A673 (cell line): ENCODE measurements at regions not wholly inside any gene's neighbourhood (a gene's known extent, or its start where the extent isn't known, plus 50 kb on each side); places are given as distances from the start of the nearest gene placed in this dataset.

Experiments
- BruUV-seq: library from RNA; stranded (reverse); fragments of 400-500 nt; replicated peaks from 2 replicates; lab custom pipeline; 2021; lab: Mats Ljungman, UMichigan
- CTCF ChIA-PET: fragments of 300-600 bp; sonication (Branson Sonifier 250); formaldehyde crosslinking; loops from one replicate; lab custom pipeline; 2022; ENCODE audit warnings: antibody characterized with exemption; lab: Charles Lee
- POLR2A ChIA-PET: fragments of 300-600 bp; sonication (Branson Sonifier 250); formaldehyde crosslinking; loops from one replicate; lab custom pipeline; 2022; ENCODE audit warnings: antibody characterized with exemption; ENCODE audit not compliant: low non-redundant PET; lab: Charles Lee
- DNase-seq: peaks from one replicate; pipeline ENCODE4 v3.0.0-alpha.2; 2015; ENCODE audit warnings: low spot score
- H3K27ac ChIP-seq: fragments of 200-600 bp; sonication (generic); 2 replicates; pipeline ENCODE4 v1.5.1; 2016; ENCODE audit warnings: mixed run types, low read depth, mild to moderate bottlenecking, mixed read lengths, antibody characterized with exemption, low read length; ENCODE audit not compliant: poor library complexity, severe bottlenecking
- H3K27me3 ChIP-seq: fragments of 200-600 bp; sonication (generic); replicated peaks from 2 replicates; pipeline ENCODE4 v1.6.1; 2017; ENCODE audit warnings: mixed run types, low read depth, mild to moderate bottlenecking, mixed read lengths, antibody characterized with exemption, low read length; ENCODE audit not compliant: insufficient read depth, poor library complexity
- H3K36me3 ChIP-seq: fragments of 200-600 bp; sonication (generic); 2 replicates; pipeline ENCODE4 v1.6.1; 2016; ENCODE audit warnings: mixed run types, mild to moderate bottlenecking, mixed read lengths, antibody characterized with exemption, low read length; ENCODE audit not compliant: insufficient read depth, poor library complexity, severe bottlenecking
- H3K4me1 ChIP-seq: fragments of 200-600 bp; sonication (generic); 2 replicates; pipeline ENCODE4 v1.6.1; 2017; ENCODE audit warnings: mixed run types, mild to moderate bottlenecking, mixed read lengths, antibody characterized with exemption, low read length; ENCODE audit not compliant: insufficient read depth, poor library complexity, severe bottlenecking
- H3K4me3 ChIP-seq: fragments of 200-600 bp; sonication (generic); 2 replicates; pipeline ENCODE4 v1.5.1; 2016; ENCODE audit warnings: low read depth, mixed run types, mild to moderate bottlenecking, mixed read lengths, low read length; ENCODE audit not compliant: poor library complexity, severe bottlenecking
- H3K9me3 ChIP-seq: fragments of 200-600 bp; sonication (generic); 2 replicates; pipeline ENCODE4 v1.6.1; 2016; ENCODE audit warnings: mixed run types, low read depth, mild to moderate bottlenecking, mixed read lengths, antibody characterized with exemption, low read length; ENCODE audit not compliant: poor library complexity, severe bottlenecking
- CTCF ChIP-seq: fragments of 300-800, 200-600 bp; sonication (generic); conservative IDR thresholded peaks from 2 replicates; pipeline ENCODE4 v1.5.1; 2017; ENCODE audit warnings: low read depth, mild to moderate bottlenecking, antibody characterized with exemption, low read length, moderate library complexity, mixed read lengths
- EZH2 ChIP-seq: fragments of 200-600 bp; sonication (generic); IDR thresholded peaks from 2 replicates; pipeline ENCODE4 v1.6.1; 2017; ENCODE audit warnings: borderline replicate concordance, low read depth, mild to moderate bottlenecking, mixed read lengths, antibody characterized with exemption, low read length; ENCODE audit not compliant: poor library complexity, severe bottlenecking
- intact Hi-C: fragments of 100-400 bp; cut with micrococcal nuclease; formaldehyde crosslinking; loops from one replicate; pipeline ENCODE4 v1.10.0; 2022; ENCODE audit not compliant: unreplicated experiment

DNA sequence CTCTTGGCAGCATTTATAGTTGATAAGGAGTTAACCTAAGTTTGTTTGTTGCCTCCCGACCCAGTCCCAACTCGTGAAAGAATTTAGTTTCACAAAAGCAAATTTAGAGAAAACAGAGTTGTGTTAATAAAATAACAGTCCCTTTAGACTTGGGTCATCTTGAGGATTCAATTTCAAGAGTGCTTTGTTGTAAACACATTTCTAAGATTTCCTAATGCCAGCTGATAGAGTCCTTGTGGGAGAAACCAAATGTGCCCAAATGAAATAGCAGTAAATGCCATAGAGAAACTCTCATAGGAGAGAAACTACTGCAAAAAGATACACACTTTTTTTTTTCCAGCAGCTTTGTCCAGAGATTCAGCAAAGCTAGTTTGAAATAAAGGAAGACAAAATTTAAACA is 211.3 kb upstream of the BMPER start:
- intact Hi-C loops, result no loop called here
- no TSS peak for BruUV-seq
- H3K4me1 ChIP-seq, result no peaks in the 10 kb centered on the region
- H3K36me3 ChIP-seq, result no peaks in the 10 kb centered on the region
- no peak for DNase-seq
- H3K9me3 ChIP-seq, result no peaks in the 10 kb centered on the region
- ChIA-PET CTCF (no interaction called here), POLR2A (no interaction called here)
- H3K27ac ChIP-seq, result no peak overlapping the region
- H3K4me3 ChIP-seq, result no peak overlapping the region
- H3K27me3 ChIP-seq, result no peaks in the 10 kb centered on the region
- no peak for TF ChIP-seq EZH2
- no peak for TF ChIP-seq CTCF

DNA sequence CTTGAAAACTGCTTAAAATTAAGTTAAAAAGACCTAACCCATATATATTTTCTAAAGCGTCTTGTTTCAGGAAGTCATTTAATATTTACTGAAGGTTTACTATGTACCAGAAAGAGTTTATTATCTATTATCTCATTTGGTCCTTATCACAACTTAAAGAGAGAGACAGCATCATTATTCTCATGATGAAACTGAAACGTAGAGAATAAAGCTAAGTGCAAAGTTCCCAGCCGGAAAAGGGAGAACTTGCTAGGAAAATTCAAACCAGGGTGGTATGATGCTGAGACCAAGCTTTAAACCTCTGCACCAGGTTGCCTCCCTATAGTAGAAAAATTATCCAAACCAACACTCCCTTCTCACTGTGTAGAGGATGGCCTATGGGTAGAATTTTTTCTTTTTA is 207.7 kb upstream of the BMPER start:
- CTCF ChIA-PET, result no interaction called here
- intact Hi-C loops, result no loop called here

DNA sequence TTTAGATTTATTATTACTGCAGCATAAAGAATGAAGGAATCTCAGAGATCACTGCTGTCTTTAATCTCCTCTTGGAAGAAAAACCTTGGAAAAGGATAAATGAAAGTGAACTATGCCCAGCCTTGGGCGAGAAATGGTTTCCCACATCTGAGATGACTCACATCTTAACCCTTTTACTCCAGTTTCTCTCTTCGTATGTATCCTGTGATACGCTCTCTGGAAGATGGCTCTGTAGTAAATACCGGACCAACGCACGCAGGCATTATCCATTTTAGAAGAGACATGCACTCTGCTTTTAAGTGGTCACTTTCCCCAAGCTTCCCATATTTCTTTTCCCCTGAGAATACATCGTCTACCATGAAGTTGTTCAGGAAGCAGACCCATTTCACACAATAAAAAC is 207.3 kb upstream of the BMPER start:
- H3K36me3 ChIP-seq, result no peaks in the 10 kb centered on the region
- POLR2A ChIA-PET, result no interaction called here
- intact Hi-C loops, result no loop called here
- DNase-seq, result no peak
- no peaks in the 10 kb centered on the region for H3K4me1 ChIP-seq
- CTCF ChIA-PET, result no interaction called here
- no peak overlapping the region for H3K4me3 ChIP-seq
- H3K27ac ChIP-seq, result no peak overlapping the region
- no peaks in the 10 kb centered on the region for H3K27me3 ChIP-seq
- H3K9me3 ChIP-seq, result peaks cover 17% of the 10 kb centered on the region
- no TSS peak for BruUV-seq
- TF ChIP-seq EZH2 (no peak), CTCF (no peak)

More for the DNA sequence above, 207.7 kb upstream of the BMPER start:
- Histone ChIP-seq H3K9me3 (peaks cover 17% of the 10 kb centered on the region), H3K27me3 (no peaks in the 10 kb centered on the region), H3K4me1 (no peaks in the 10 kb centered on the region), H3K36me3 (no peaks in the 10 kb centered on the region), H3K27ac (no peak overlapping the region), H3K4me3 (no peak overlapping the region)
- no peak for TF ChIP-seq CTCF
- no peak for TF ChIP-seq EZH2
- no TSS peak for BruUV-seq
- no peak for DNase-seq
- POLR2A ChIA-PET, result no interaction called here
